Gastrocnemius medialis (tissue), 4 donors: ENCODE measurements at regions not wholly inside any gene's neighbourhood (a gene's known extent, or its start where the extent isn't known, plus 50 kb on each side); places are given as distances from the start of the nearest gene placed in this dataset.

Source experiments
- ATAC-seq, 2 donors: fragments of 150-250 bp; one replicate each; pipeline ENCODE4 v1.9.1; 2016
- DNase-seq, 2 donors: peaks; one replicate each; pipeline ENCODE4 v3.0.0-alpha.2; 2019
- H3K27ac ChIP-seq, 4 donors: fragments of 200-600 bp; sonication (generic); 1 replicate in 1 of 4; 2 replicates in 3 of 4; pipeline ENCODE4 v1.5.1; 2016 to 2018; ENCODE audit warnings: mild to moderate bottlenecking in 2 of 4, moderate library complexity in 1 of 4
- H3K27me3 ChIP-seq, 3 donors: fragments of 200-600 bp; sonication (generic) in 2 of 3; 1 replicate in 1 of 3; 2 replicates in 2 of 3; pipeline versions ENCODE4 v1.5.1 to v1.6.0; 2016 to 2019; ENCODE audit warnings: mild to moderate bottlenecking in 1 of 3, moderate library complexity in 1 of 3
- H3K36me3 ChIP-seq, 2 donors: fragments of 200-600 bp; sonication (generic) in 1 of 2; one replicate each; pipeline ENCODE4 v1.5.1; 2017 to 2018
- H3K4me1 ChIP-seq, 2 donors: fragments of 200-600 bp; sonication (generic) in 1 of 2; one replicate each; pipeline ENCODE4 v1.5.1; 2016 to 2017; ENCODE audit warnings: mild to moderate bottlenecking in 2 of 2
- H3K4me3 ChIP-seq, 4 donors: fragments of 200-600 bp; sonication (generic) in 3 of 4; 1 replicate in 1 of 4; 2 replicates in 3 of 4; pipeline ENCODE4 v1.5.1; 2016 to 2019; ENCODE audit warnings: mild to moderate bottlenecking in 2 of 4
- H3K9me3 ChIP-seq, 3 donors: fragments of 200-600 bp; sonication (generic) in 2 of 3; 1 replicate in 1 of 3; 2 replicates in 2 of 3; pipeline ENCODE4 v1.5.1; 2016 to 2019
- CTCF ChIP-seq, 5 experiments: fragments of 450-650 bp in 3 of 5; fragments of 200-600 bp in 2 of 5; sonication (generic) in 2 of 5; IDR thresholded peaks in 4 of 5; conservative IDR thresholded peaks in 1 of 5; 1 replicate in 4 of 5; 2 replicates in 1 of 5; pipeline ENCODE4 v1.5.1; 2016 to 2019; ENCODE audit warnings: antibody characterized with exemption in 5 of 5, mild to moderate bottlenecking in 3 of 5, moderate library complexity in 3 of 5
- POLR2A ChIP-seq, 2 donors: fragments of 450-650 bp; IDR thresholded peaks; one replicate each; pipeline ENCODE4 v1.6.1; 2017; ENCODE audit warnings: antibody characterized with exemption in 2 of 2, mild to moderate bottlenecking in 2 of 2, moderate library complexity in 2 of 2
- in situ Hi-C, 4 donors: fragments of 200-750 bp; cut with MboI; loops; one replicate each; pipeline versions ENCODE4 v1.15.0 to v1.8.0; 2017; ENCODE audit warnings: low sequenced_read_pairs in 4 of 4
- intact Hi-C: fragments of 100-400 bp; cut with DNase I; formaldehyde crosslinking; loops from one replicate; pipeline ENCODE4 v1.15.1; 2023; ENCODE audit warnings: low total_unique reads

- Histone ChIP-seq H3K27ac (no peak overlapping the region), H3K9me3 (no peaks in the 10 kb centered on the region), H3K27me3 (no peaks in the 10 kb centered on the region), H3K4me3 (no peak overlapping the region), H3K4me1 (no peaks in the 10 kb centered on the region), H3K36me3 (no peaks in the 10 kb centered on the region)
- TF ChIP-seq POLR2A (IDR thresholded peaks at IDR 0.05), result no peak
- DNase-seq, result no peak
- no peak for ATAC-seq
- intact Hi-C loops (no loop called here), in situ Hi-C loops (no loop called here)
Observed at GRCh38 chr6:92431502-92431901, 987.9 kb downstream of the EPHA7 start.

- no peaks in the 10 kb centered on the region for H3K9me3 ChIP-seq
- DNase-seq (no peak), ATAC-seq (no peak)
- H3K4me1 ChIP-seq, result no peaks in the 10 kb centered on the region
- intact Hi-C loops, result no loop called here
- H3K27ac ChIP-seq, result no peak overlapping the region
- no peak overlapping the region for H3K4me3 ChIP-seq
- in situ Hi-C loops, result no loop called here
- TF ChIP-seq CTCF (IDR thresholded peaks at IDR 0.05 in 4 of 5, conservative IDR thresholded peaks at IDR 0.05 in 1 of 5) (no peak), POLR2A (IDR thresholded peaks at IDR 0.05) (no peak)
- no peaks in the 10 kb centered on the region for H3K36me3 ChIP-seq
- H3K27me3 ChIP-seq, result no peaks in the 10 kb centered on the region
Observed at GRCh38 chr6:92428448-92428847, 990.9 kb downstream of the EPHA7 start.

- no peak for ATAC-seq
- H3K27me3 ChIP-seq, result no peaks in the 10 kb centered on the region
- no peak overlapping the region for H3K4me3 ChIP-seq
- no peak for DNase-seq
- in situ Hi-C loops, result no loop called here
- no peaks in the 10 kb centered on the region for H3K9me3 ChIP-seq
- no peaks in the 10 kb centered on the region for H3K4me1 ChIP-seq
- intact Hi-C loops, result no loop called here
- TF ChIP-seq CTCF (IDR thresholded peaks at IDR 0.05 in 4 of 5, conservative IDR thresholded peaks at IDR 0.05 in 1 of 5) (no peak), POLR2A (IDR thresholded peaks at IDR 0.05) (no peak)
- no peak overlapping the region for H3K27ac ChIP-seq
- no peaks in the 10 kb centered on the region for H3K36me3 ChIP-seq
Observed at GRCh38 chr6:92427453-92427852, 991.9 kb downstream of the EPHA7 start.

- Histone ChIP-seq H3K9me3 (no peaks in the 10 kb centered on the region), H3K36me3 (no peaks in the 10 kb centered on the region), H3K4me1 (no peaks in the 10 kb centered on the region), H3K27ac (no peak overlapping the region), H3K4me3 (no peak overlapping the region), H3K27me3 (no peaks in the 10 kb centered on the region)
- intact Hi-C loops (no loop called here), in situ Hi-C loops (no loop called here)
- no peak for DNase-seq
- no peak for ATAC-seq
- no peak for TF ChIP-seq CTCF (IDR thresholded peaks at IDR 0.05 in 4 of 5, conservative IDR thresholded peaks at IDR 0.05 in 1 of 5)
- TF ChIP-seq POLR2A (IDR thresholded peaks at IDR 0.05), result no peak
Observed at GRCh38 chr6:92415656-92416055, 1003.7 kb downstream of the EPHA7 start.

- TF ChIP-seq CTCF (IDR thresholded peaks at IDR 0.05 in 4 of 5, conservative IDR thresholded peaks at IDR 0.05 in 1 of 5) (no peak), POLR2A (IDR thresholded peaks at IDR 0.05) (no peak)
- H3K9me3 ChIP-seq, result no peaks in the 10 kb centered on the region
- intact Hi-C loops (no loop called here), in situ Hi-C loops (no loop called here)
- DNase-seq, result no peak
- no peak overlapping the region for H3K4me3 ChIP-seq
- no peaks in the 10 kb centered on the region for H3K4me1 ChIP-seq
- no peak for ATAC-seq
- no peaks in the 10 kb centered on the region for H3K36me3 ChIP-seq
- no peaks in the 10 kb centered on the region for H3K27me3 ChIP-seq
- no peak overlapping the region for H3K27ac ChIP-seq
Observed at GRCh38 chr6:92408350-92408749, 1011.0 kb downstream of the EPHA7 start.
